Keratinocyte (primary cell): ENCODE measurements at regions not wholly inside any gene's neighbourhood (a gene's known extent, or its start where the extent isn't known, plus 50 kb on each side); places are given as distances from the start of the nearest gene placed in this dataset.

Experiments used
- DNase-seq: peaks from one replicate; pipeline ENCODE4 v3.0.0-alpha.2; 2011; ENCODE audit warnings: low read depth, missing footprints, low spot score
- FAIRE-seq: peaks from 2 replicates; lab custom pipeline; 2011; peaks lifted over from hg19 to GRCh38; lab: Jason Lieb, UNC
- H2AFZ ChIP-seq: 2 replicates; pipeline ENCODE4 v1.6.0; 2012; ENCODE audit warnings: low read length, control low read depth, inconsistent platforms; ENCODE audit not compliant: control insufficient read depth
- H3K27ac ChIP-seq: 2 replicates; pipeline ENCODE4 v1.5.1; 2011; ENCODE audit warnings: low read length; ENCODE audit not compliant: control insufficient read depth, insufficient read depth
- H3K27me3 ChIP-seq: 3 replicates; pipeline ENCODE4 v1.6.0; 2011; ENCODE audit warnings: low read length; ENCODE audit not compliant: control insufficient read depth, insufficient read depth; ENCODE audit errors: extremely low read depth
- H3K36me3 ChIP-seq, 2 experiments: 2 replicates in 1 of 2; 3 replicates in 1 of 2; pipeline ENCODE4 v1.5.1; 2011; ENCODE audit warnings: low read length in 2 of 2, mild to moderate bottlenecking in 1 of 2; ENCODE audit not compliant: control insufficient read depth in 2 of 2, insufficient read depth in 2 of 2; ENCODE audit errors: extremely low read depth in 1 of 2
- H3K4me1 ChIP-seq: 3 replicates; pipeline ENCODE4 v1.5.1; 2011; ENCODE audit warnings: low read length; ENCODE audit not compliant: control insufficient read depth, insufficient read depth; ENCODE audit errors: extremely low read depth
- H3K4me2 ChIP-seq: 3 replicates; pipeline ENCODE4 v1.6.0; 2011; ENCODE audit warnings: low read depth, low read length; ENCODE audit not compliant: control insufficient read depth, insufficient read depth; ENCODE audit errors: extremely low read depth
- H3K4me3 ChIP-seq, 3 experiments: fragments of 200-600 bp in 1 of 3; sonication (generic) in 1 of 3; 2 replicates in 2 of 3; 3 replicates in 1 of 3; pipeline ENCODE4 v1.5.1; 2011 to 2016; ENCODE audit warnings: low read length in 3 of 3, mild to moderate bottlenecking in 3 of 3, control low read depth in 2 of 3, inconsistent platforms in 1 of 3, low read depth in 1 of 3, mixed read lengths in 1 of 3, mixed run types in 1 of 3, moderate library complexity in 1 of 3; ENCODE audit not compliant: control insufficient read depth in 2 of 3, insufficient read depth in 2 of 3; ENCODE audit errors: extremely low read depth in 1 of 3
- H3K79me2 ChIP-seq: 2 replicates; pipeline ENCODE4 v1.6.0; 2012; ENCODE audit warnings: low read length; ENCODE audit not compliant: control insufficient read depth, insufficient read depth
- H3K9ac ChIP-seq: 3 replicates; pipeline ENCODE4 v1.6.0; 2011; ENCODE audit warnings: low read length; ENCODE audit not compliant: control insufficient read depth, insufficient read depth; ENCODE audit errors: extremely low read depth
- H3K9me1 ChIP-seq: 3 replicates; pipeline ENCODE4 v1.6.0; 2011; ENCODE audit warnings: low read length; ENCODE audit not compliant: control insufficient read depth, insufficient read depth; ENCODE audit errors: extremely low read depth
- H3K9me3 ChIP-seq: 2 replicates; pipeline ENCODE4 v1.5.1; 2012; ENCODE audit warnings: low read depth, low read length; ENCODE audit not compliant: control insufficient read depth
- H4K20me1 ChIP-seq: 3 replicates; pipeline ENCODE4 v1.6.0; 2011; ENCODE audit warnings: low read length; ENCODE audit not compliant: control insufficient read depth, insufficient read depth; ENCODE audit errors: extremely low read depth
- CTCF ChIP-seq, 3 experiments: IDR thresholded peaks in 1 of 3; conservative IDR thresholded peaks in 1 of 3; optimal IDR thresholded peaks in 1 of 3; 2 replicates in 2 of 3; 3 replicates in 1 of 3; pipeline versions ENCODE3 to v1.5.1; 2011; ENCODE audit warnings: low read length in 3 of 3, mild to moderate bottlenecking in 3 of 3, moderate library complexity in 2 of 3, control low read depth in 1 of 3, inconsistent platforms in 1 of 3; ENCODE audit not compliant: insufficient read depth in 2 of 3; ENCODE audit errors: extremely low read depth in 1 of 3
- EZH2 ChIP-seq: IDR thresholded peaks from one replicate; pipeline ENCODE4 v1.6.1; 2012; ENCODE audit warnings: inconsistent platforms, mild to moderate bottlenecking, low read length, moderate library complexity
- dilution Hi-C: fragments of 300-500 bp; cut with MboI; formaldehyde crosslinking; loops from one replicate; pipeline ENCODE4 v1.7.0; 2020; ENCODE audit warnings: low sequenced_read_pairs; ENCODE audit not compliant: extremely low pct_ligation_motif_present

GRCh38 chr14:106844608-106845285 lies 1318.4 kb downstream of the TMEM121 start:
- Histone ChIP-seq H3K79me2 (no peaks in the 10 kb centered on the region), H3K9me1 (no peaks in the 10 kb centered on the region), H3K9me3 (no peaks in the 10 kb centered on the region), H3K27ac (peak overlapping the region; percentile 58), H3K4me2 (peak overlapping the region; percentile 64), H3K4me1 (no peaks in the 10 kb centered on the region), H3K4me3 (peak overlapping the region; percentile 15 to 48 (median 46)), H3K9ac (peak overlapping the region; percentile 62), H3K36me3 (no peaks in the 10 kb centered on the region), H4K20me1 (no peaks in the 10 kb centered on the region), H2AFZ (no peak overlapping the region), H3K27me3 (no peaks in the 10 kb centered on the region)
- dilution Hi-C loops, result no loop called here
- FAIRE-seq (no peak), DNase-seq (no peak)
- TF ChIP-seq EZH2, result no peak
- TF ChIP-seq CTCF (optimal IDR thresholded peaks at IDR 0.05 in 1 of 3, IDR thresholded peaks at IDR 0.05 in 1 of 3, conservative IDR thresholded peaks at IDR 0.05 in 1 of 3; ENCODE audit: extremely low read depth in 1 of 3, insufficient read depth in 2 of 3, low read length in 3 of 3), result no peak

GRCh38 chr14:106845286-106846087 lies 1319.1 kb downstream of the TMEM121 start:
- H3K9ac ChIP-seq, result peak overlapping the region; percentile 62
- TF ChIP-seq EZH2 (no peak), CTCF (optimal IDR thresholded peaks at IDR 0.05 in 1 of 3, IDR thresholded peaks at IDR 0.05 in 1 of 3, conservative IDR thresholded peaks at IDR 0.05 in 1 of 3; ENCODE audit: extremely low read depth in 1 of 3, insufficient read depth in 2 of 3, low read length in 3 of 3) (no peak)
- dilution Hi-C loops, result no loop called here
- peak overlapping the region; percentile 26 for H2AFZ ChIP-seq
- H3K27ac ChIP-seq, result peak overlapping the region; percentile 58
- H3K9me3 ChIP-seq, result no peaks in the 10 kb centered on the region
- H3K36me3 ChIP-seq, result no peaks in the 10 kb centered on the region
- FAIRE-seq, result no peak
- H3K27me3 ChIP-seq, result no peaks in the 10 kb centered on the region
- no peaks in the 10 kb centered on the region for H3K4me1 ChIP-seq
- H3K9me1 ChIP-seq, result no peaks in the 10 kb centered on the region
- no peaks in the 10 kb centered on the region for H3K79me2 ChIP-seq
- peak overlapping the region; percentile 64 for H3K4me2 ChIP-seq
- H4K20me1 ChIP-seq, result no peaks in the 10 kb centered on the region
- DNase-seq, result no peak
- H3K4me3 ChIP-seq, result peak overlapping the region in 2 of 3 experiments; percentile 7 to 38
